Keratinocyte (primary cell): ENCODE measurements at regions not wholly inside any gene's neighbourhood (a gene's known extent, or its start where the extent isn't known, plus 50 kb on each side); places are given as distances from the start of the nearest gene placed in this dataset.

Experiments
- DNase-seq: peaks from one replicate; pipeline ENCODE4 v3.0.0-alpha.2; 2011; ENCODE audit warnings: low read depth, missing footprints, low spot score
- FAIRE-seq: peaks from 2 replicates; lab custom pipeline; 2011; peaks lifted over from hg19 to GRCh38; lab: Jason Lieb, UNC
- H2AFZ ChIP-seq: 2 replicates; pipeline ENCODE4 v1.6.0; 2012; ENCODE audit warnings: low read length, control low read depth, inconsistent platforms; ENCODE audit not compliant: control insufficient read depth
- H3K27ac ChIP-seq: 2 replicates; pipeline ENCODE4 v1.5.1; 2011; ENCODE audit warnings: low read length; ENCODE audit not compliant: control insufficient read depth, insufficient read depth
- H3K27me3 ChIP-seq: 3 replicates; pipeline ENCODE4 v1.6.0; 2011; ENCODE audit warnings: low read length; ENCODE audit not compliant: control insufficient read depth, insufficient read depth; ENCODE audit errors: extremely low read depth
- H3K36me3 ChIP-seq, 2 experiments: 2 replicates in 1 of 2; 3 replicates in 1 of 2; pipeline ENCODE4 v1.5.1; 2011; ENCODE audit warnings: low read length in 2 of 2, mild to moderate bottlenecking in 1 of 2; ENCODE audit not compliant: control insufficient read depth in 2 of 2, insufficient read depth in 2 of 2; ENCODE audit errors: extremely low read depth in 1 of 2
- H3K4me1 ChIP-seq: 3 replicates; pipeline ENCODE4 v1.5.1; 2011; ENCODE audit warnings: low read length; ENCODE audit not compliant: control insufficient read depth, insufficient read depth; ENCODE audit errors: extremely low read depth
- H3K4me2 ChIP-seq: 3 replicates; pipeline ENCODE4 v1.6.0; 2011; ENCODE audit warnings: low read depth, low read length; ENCODE audit not compliant: control insufficient read depth, insufficient read depth; ENCODE audit errors: extremely low read depth
- H3K4me3 ChIP-seq, 3 experiments: fragments of 200-600 bp in 1 of 3; sonication (generic) in 1 of 3; 2 replicates in 2 of 3; 3 replicates in 1 of 3; pipeline ENCODE4 v1.5.1; 2011 to 2016; ENCODE audit warnings: low read length in 3 of 3, mild to moderate bottlenecking in 3 of 3, control low read depth in 2 of 3, inconsistent platforms in 1 of 3, low read depth in 1 of 3, mixed read lengths in 1 of 3, mixed run types in 1 of 3, moderate library complexity in 1 of 3; ENCODE audit not compliant: control insufficient read depth in 2 of 3, insufficient read depth in 2 of 3; ENCODE audit errors: extremely low read depth in 1 of 3
- H3K79me2 ChIP-seq: 2 replicates; pipeline ENCODE4 v1.6.0; 2012; ENCODE audit warnings: low read length; ENCODE audit not compliant: control insufficient read depth, insufficient read depth
- H3K9ac ChIP-seq: 3 replicates; pipeline ENCODE4 v1.6.0; 2011; ENCODE audit warnings: low read length; ENCODE audit not compliant: control insufficient read depth, insufficient read depth; ENCODE audit errors: extremely low read depth
- H3K9me1 ChIP-seq: 3 replicates; pipeline ENCODE4 v1.6.0; 2011; ENCODE audit warnings: low read length; ENCODE audit not compliant: control insufficient read depth, insufficient read depth; ENCODE audit errors: extremely low read depth
- H3K9me3 ChIP-seq: 2 replicates; pipeline ENCODE4 v1.5.1; 2012; ENCODE audit warnings: low read depth, low read length; ENCODE audit not compliant: control insufficient read depth
- H4K20me1 ChIP-seq: 3 replicates; pipeline ENCODE4 v1.6.0; 2011; ENCODE audit warnings: low read length; ENCODE audit not compliant: control insufficient read depth, insufficient read depth; ENCODE audit errors: extremely low read depth
- CTCF ChIP-seq, 3 experiments: IDR thresholded peaks in 1 of 3; conservative IDR thresholded peaks in 1 of 3; optimal IDR thresholded peaks in 1 of 3; 2 replicates in 2 of 3; 3 replicates in 1 of 3; pipeline versions ENCODE3 to v1.5.1; 2011; ENCODE audit warnings: low read length in 3 of 3, mild to moderate bottlenecking in 3 of 3, moderate library complexity in 2 of 3, control low read depth in 1 of 3, inconsistent platforms in 1 of 3; ENCODE audit not compliant: insufficient read depth in 2 of 3; ENCODE audit errors: extremely low read depth in 1 of 3
- EZH2 ChIP-seq: IDR thresholded peaks from one replicate; pipeline ENCODE4 v1.6.1; 2012; ENCODE audit warnings: inconsistent platforms, mild to moderate bottlenecking, low read length, moderate library complexity
- dilution Hi-C: fragments of 300-500 bp; cut with MboI; formaldehyde crosslinking; loops from one replicate; pipeline ENCODE4 v1.7.0; 2020; ENCODE audit warnings: low sequenced_read_pairs; ENCODE audit not compliant: extremely low pct_ligation_motif_present

GRCh38 chr16:27726621-27727261 lies 176.8 kb downstream of the KATNIP start:
- no peak overlapping the region for H3K4me3 ChIP-seq
- FAIRE-seq (no peak), DNase-seq (no peak)
- no peak overlapping the region for H2AFZ ChIP-seq
- peaks cover 5 to 8% of the 10 kb centered on the region in 2 experiments for H3K36me3 ChIP-seq
- TF ChIP-seq CTCF (optimal IDR thresholded peaks at IDR 0.05 in 1 of 3, IDR thresholded peaks at IDR 0.05 in 1 of 3, conservative IDR thresholded peaks at IDR 0.05 in 1 of 3; ENCODE audit: extremely low read depth in 1 of 3, insufficient read depth in 2 of 3, low read length in 3 of 3) (no peak), EZH2 (no peak)
- peaks cover 18% of the 10 kb centered on the region for H3K4me1 ChIP-seq
- H3K79me2 ChIP-seq = no peaks in the 10 kb centered on the region
- no peaks in the 10 kb centered on the region for H3K9me1 ChIP-seq
- no peak overlapping the region for H3K4me2 ChIP-seq
- peaks cover 6% of the 10 kb centered on the region for H4K20me1 ChIP-seq
- H3K9ac ChIP-seq = no peak overlapping the region
- H3K9me3 ChIP-seq = no peaks in the 10 kb centered on the region
- no peak overlapping the region for H3K27ac ChIP-seq
- dilution Hi-C loops = no loop called here
- H3K27me3 ChIP-seq = no peaks in the 10 kb centered on the region

GRCh38 chr16:27727941-27728340 lies 178.0 kb downstream of the KATNIP start:
- FAIRE-seq (no peak), DNase-seq (no peak)
- peaks cover 4 to 8% of the 10 kb centered on the region in 2 experiments for H3K36me3 ChIP-seq
- H3K27ac ChIP-seq = no peak overlapping the region
- H3K9me1 ChIP-seq = no peaks in the 10 kb centered on the region
- no peak overlapping the region for H3K9ac ChIP-seq
- no peaks in the 10 kb centered on the region for H3K79me2 ChIP-seq
- peaks cover 6% of the 10 kb centered on the region for H4K20me1 ChIP-seq
- no peaks in the 10 kb centered on the region for H3K27me3 ChIP-seq
- no peak overlapping the region for H3K4me2 ChIP-seq
- no peaks in the 10 kb centered on the region for H3K9me3 ChIP-seq
- TF ChIP-seq CTCF (optimal IDR thresholded peaks at IDR 0.05 in 1 of 3, IDR thresholded peaks at IDR 0.05 in 1 of 3, conservative IDR thresholded peaks at IDR 0.05 in 1 of 3; ENCODE audit: extremely low read depth in 1 of 3, insufficient read depth in 2 of 3, low read length in 3 of 3) (no peak), EZH2 (no peak)
- peaks cover 18% of the 10 kb centered on the region for H3K4me1 ChIP-seq
- dilution Hi-C loops = no loop called here
- no peak overlapping the region for H2AFZ ChIP-seq
- H3K4me3 ChIP-seq = no peak overlapping the region
